Astrocyte (in vitro differentiated cells and primary cell): ENCODE measurements at regions not wholly inside any gene's neighbourhood (a gene's known extent, or its start where the extent isn't known, plus 50 kb on each side); places are given as distances from the start of the nearest gene placed in this dataset.

Experiments used
- DNase-seq: peaks from one replicate; pipeline ENCODE4 v3.0.0-alpha.2; 2010; ENCODE audit warnings: low read depth
- FAIRE-seq: peaks from 2 replicates; lab custom pipeline; 2011; peaks lifted over from hg19 to GRCh38; lab: Jason Lieb, UNC
- H2AFZ ChIP-seq: 2 replicates; pipeline ENCODE4 v1.6.0; 2012; ENCODE audit warnings: low read depth, low read length, inconsistent platforms
- H3K27ac ChIP-seq: 2 replicates; pipeline ENCODE4 v1.5.1; 2011; ENCODE audit warnings: low read depth, low read length, inconsistent platforms
- H3K27me3 ChIP-seq: 2 replicates; pipeline ENCODE4 v1.6.0; 2011; ENCODE audit warnings: low read length, inconsistent platforms; ENCODE audit not compliant: insufficient read depth
- H3K36me3 ChIP-seq: 2 replicates; pipeline ENCODE4 v1.5.1; 2011; ENCODE audit warnings: low read length, inconsistent platforms; ENCODE audit not compliant: insufficient read depth
- H3K4me1 ChIP-seq: 2 replicates; pipeline ENCODE4 v1.5.1; 2011; ENCODE audit warnings: low read length, inconsistent platforms; ENCODE audit not compliant: insufficient read depth
- H3K4me2 ChIP-seq: 2 replicates; pipeline ENCODE4 v1.6.0; 2012; ENCODE audit warnings: low read length, inconsistent platforms
- H3K4me3 ChIP-seq: 2 replicates; pipeline ENCODE4 v1.5.1; 2011; ENCODE audit warnings: low read depth, mild to moderate bottlenecking, low read length, inconsistent platforms; ENCODE audit not compliant: insufficient read depth
- H3K79me2 ChIP-seq: 2 replicates; pipeline ENCODE4 v1.6.0; 2012; ENCODE audit warnings: mild to moderate bottlenecking, low read length, inconsistent platforms; ENCODE audit not compliant: insufficient read depth
- H3K9ac ChIP-seq: 2 replicates; pipeline ENCODE4 v1.6.0; 2012; ENCODE audit warnings: mild to moderate bottlenecking, low read length, inconsistent platforms
- H3K9me3 ChIP-seq: 2 replicates; pipeline ENCODE4 v1.5.1; 2012; ENCODE audit warnings: low read depth, mild to moderate bottlenecking, low read length, inconsistent platforms; ENCODE audit not compliant: insufficient read depth
- H4K20me1 ChIP-seq: 2 replicates; pipeline ENCODE4 v1.6.0; 2012; ENCODE audit warnings: low read length, inconsistent platforms; ENCODE audit not compliant: insufficient read depth
- H3K27ac Mint-ChIP-seq: one replicate; pipeline ENCODE4 v1.8.0; 2021; ENCODE audit warnings: mild to moderate bottlenecking, mixed read lengths; ENCODE audit not compliant: unreplicated experiment
- H3K27me3 Mint-ChIP-seq: one replicate; pipeline ENCODE4 v1.8.0; 2021; ENCODE audit warnings: low read depth, mixed read lengths; ENCODE audit not compliant: unreplicated experiment
- H3K36me3 Mint-ChIP-seq: one replicate; pipeline ENCODE4 v1.8.0; 2021; ENCODE audit warnings: low read depth, mixed read lengths; ENCODE audit not compliant: unreplicated experiment
- H3K4me1 Mint-ChIP-seq: one replicate; pipeline ENCODE4 v1.8.0; 2021; ENCODE audit warnings: low read depth, mixed read lengths; ENCODE audit not compliant: unreplicated experiment
- H3K4me3 Mint-ChIP-seq: one replicate; pipeline ENCODE4 v1.8.0; 2021; ENCODE audit warnings: mild to moderate bottlenecking, moderate library complexity, mixed read lengths; ENCODE audit not compliant: unreplicated experiment
- H3K9me3 Mint-ChIP-seq: one replicate; pipeline ENCODE4 v1.8.0; 2021; ENCODE audit warnings: mild to moderate bottlenecking, mixed read lengths; ENCODE audit not compliant: unreplicated experiment
- CTCF ChIP-seq: IDR thresholded peaks from 2 replicates; pipeline ENCODE4 v1.5.1; 2011; ENCODE audit warnings: low read depth, mild to moderate bottlenecking, inconsistent platforms, low read length, moderate library complexity; ENCODE audit not compliant: insufficient read depth
- EZH2 ChIP-seq: IDR thresholded peaks from 2 replicates; pipeline ENCODE4 v1.6.1; 2012; ENCODE audit warnings: mild to moderate bottlenecking, low read length, inconsistent platforms; ENCODE audit not compliant: insufficient read depth

DNA sequence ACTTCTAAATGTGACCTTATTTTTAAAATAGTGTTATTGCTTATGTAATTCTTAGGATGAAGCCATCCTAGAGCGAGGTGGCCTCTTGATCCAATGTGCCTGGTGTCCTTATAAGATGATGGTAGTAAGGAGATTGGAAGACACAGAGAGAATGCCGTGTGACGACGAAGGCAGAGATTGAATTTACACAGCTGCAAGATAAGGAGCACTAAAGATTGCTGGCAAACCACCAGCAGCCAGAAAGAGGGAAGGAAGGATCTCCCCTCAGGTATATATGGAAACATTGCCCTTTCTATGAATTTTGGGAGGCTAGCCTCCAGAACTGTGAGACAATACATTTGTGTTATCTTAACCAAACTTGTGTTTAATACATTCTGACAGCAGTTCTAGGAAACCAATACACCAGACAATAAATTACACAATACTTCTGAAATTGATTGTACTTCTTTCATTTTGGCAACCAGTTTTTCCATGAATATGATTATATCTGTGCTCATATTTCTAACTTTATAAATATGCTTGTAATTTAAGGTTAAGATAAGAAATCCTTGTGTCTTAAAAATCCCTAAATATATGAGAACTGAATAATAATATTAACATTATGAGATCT is 86.3 kb upstream of the VPREB1 start:
- H3K4me2 ChIP-seq, result no peak overlapping the region
- H2AFZ ChIP-seq, result no peak overlapping the region
- no peak for FAIRE-seq
- Mint-ChIP-seq H3K4me3 (no peak overlapping the region), H3K36me3 (no peaks in the 10 kb centered on the region), H3K9me3 (peaks cover 7% of the 10 kb centered on the region), H3K4me1 (no peaks in the 10 kb centered on the region), H3K27me3 (peaks cover 54% of the 10 kb centered on the region), H3K27ac (no peak overlapping the region)
- H3K9me3 ChIP-seq, result no peaks in the 10 kb centered on the region
- no peaks in the 10 kb centered on the region for H3K79me2 ChIP-seq
- TF ChIP-seq CTCF (no peak), EZH2 (no peak)
- H4K20me1 ChIP-seq, result no peaks in the 10 kb centered on the region
- DNase-seq, result no peak
- no peaks in the 10 kb centered on the region for H3K4me1 ChIP-seq
- H3K9ac ChIP-seq, result no peak overlapping the region
- H3K27me3 ChIP-seq, result peaks cover 20% of the 10 kb centered on the region
- no peak overlapping the region for H3K4me3 ChIP-seq
- H3K36me3 ChIP-seq, result no peaks in the 10 kb centered on the region
- H3K27ac ChIP-seq, result no peak overlapping the region

- H3K27me3 Mint-ChIP-seq, result peaks cover 49% of the 10 kb centered on the region
- FAIRE-seq, result no peak
Measured at GRCh38 chr22:22157348-22157725, 87.2 kb upstream of the VPREB1 start.

More at GRCh38 chr22:22157348-22157725, 87.2 kb upstream of the VPREB1 start:
- no peaks in the 10 kb centered on the region for H3K36me3 Mint-ChIP-seq
- H3K4me1 Mint-ChIP-seq, result no peaks in the 10 kb centered on the region
- H3K9ac ChIP-seq, result no peak overlapping the region
- H2AFZ ChIP-seq, result no peak overlapping the region
- no peaks in the 10 kb centered on the region for H3K79me2 ChIP-seq
- H4K20me1 ChIP-seq, result no peaks in the 10 kb centered on the region
- TF ChIP-seq EZH2 (no peak), CTCF (no peak)
- H3K4me3 ChIP-seq, result no peak overlapping the region
- H3K4me3 Mint-ChIP-seq, result no peak overlapping the region
- H3K36me3 ChIP-seq, result no peaks in the 10 kb centered on the region
- no peak for DNase-seq
- no peak overlapping the region for H3K27ac ChIP-seq
- H3K9me3 ChIP-seq, result no peaks in the 10 kb centered on the region
- no peaks in the 10 kb centered on the region for H3K4me1 ChIP-seq
- no peak overlapping the region for H3K4me2 ChIP-seq
- H3K9me3 Mint-ChIP-seq, result peaks cover 7% of the 10 kb centered on the region
- peaks cover 16% of the 10 kb centered on the region for H3K27me3 ChIP-seq
- H3K27ac Mint-ChIP-seq, result no peak overlapping the region
